Loucy (cell line): ENCODE measurements at regions not wholly inside any gene's neighbourhood (a gene's known extent, or its start where the extent isn't known, plus 50 kb on each side); places are given as distances from the start of the nearest gene placed in this dataset.

Experiments
- EZH2phosphoT487 ChIP-seq: fragments of 200-600 bp; IDR thresholded peaks from 2 replicates; pipeline ENCODE4 v1.6.1; 2018; ENCODE audit warnings: antibody characterized with exemption, mild to moderate bottlenecking, moderate library complexity, borderline replicate concordance
- TF ChIP-seq, protein P1 (sequence below): fragments of 200-600 bp; sonication (generic); conservative IDR thresholded peaks from 2 replicates; pipeline ENCODE4 v1.5.1; 2014; ENCODE audit warnings: mild to moderate bottlenecking, antibody characterized with exemption, low read length

DNA sequence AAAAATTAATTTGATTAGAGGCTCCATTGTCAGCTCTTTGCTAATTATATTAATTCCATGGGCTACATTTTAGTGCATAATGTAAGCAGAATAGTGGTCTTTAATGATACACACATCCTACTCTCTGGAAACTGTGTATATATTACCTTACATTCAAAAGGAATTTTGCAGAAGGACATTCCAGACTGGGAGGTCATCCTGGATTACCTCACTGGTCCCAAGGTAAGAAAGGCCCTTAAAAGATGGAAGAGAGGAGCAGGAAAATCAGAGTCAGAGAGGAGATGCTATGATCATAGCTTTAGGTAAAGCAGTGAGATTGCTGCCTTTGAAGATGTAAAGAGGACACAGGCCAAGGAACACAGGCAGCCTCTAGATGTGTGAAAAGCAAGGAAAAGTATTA lies 1180.8 kb downstream of the CDH12 start:
- TF ChIP-seq, protein P1, sequence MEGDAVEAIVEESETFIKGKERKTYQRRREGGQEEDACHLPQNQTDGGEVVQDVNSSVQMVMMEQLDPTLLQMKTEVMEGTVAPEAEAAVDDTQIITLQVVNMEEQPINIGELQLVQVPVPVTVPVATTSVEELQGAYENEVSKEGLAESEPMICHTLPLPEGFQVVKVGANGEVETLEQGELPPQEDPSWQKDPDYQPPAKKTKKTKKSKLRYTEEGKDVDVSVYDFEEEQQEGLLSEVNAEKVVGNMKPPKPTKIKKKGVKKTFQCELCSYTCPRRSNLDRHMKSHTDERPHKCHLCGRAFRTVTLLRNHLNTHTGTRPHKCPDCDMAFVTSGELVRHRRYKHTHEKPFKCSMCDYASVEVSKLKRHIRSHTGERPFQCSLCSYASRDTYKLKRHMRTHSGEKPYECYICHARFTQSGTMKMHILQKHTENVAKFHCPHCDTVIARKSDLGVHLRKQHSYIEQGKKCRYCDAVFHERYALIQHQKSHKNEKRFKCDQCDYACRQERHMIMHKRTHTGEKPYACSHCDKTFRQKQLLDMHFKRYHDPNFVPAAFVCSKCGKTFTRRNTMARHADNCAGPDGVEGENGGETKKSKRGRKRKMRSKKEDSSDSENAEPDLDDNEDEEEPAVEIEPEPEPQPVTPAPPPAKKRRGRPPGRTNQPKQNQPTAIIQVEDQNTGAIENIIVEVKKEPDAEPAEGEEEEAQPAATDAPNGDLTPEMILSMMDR: no peak
- TF ChIP-seq EZH2phosphoT487: no peak
